K562 (cell line): ENCODE measurements at regions not wholly inside any gene's neighbourhood (a gene's known extent, or its start where the extent isn't known, plus 50 kb on each side); places are given as distances from the start of the nearest gene placed in this dataset.

ENCODE experiments used
- ILK ChIP-seq: fragments of 450-650 bp; IDR thresholded peaks from 2 replicates; pipeline ENCODE4 v1.6.1; 2016; ENCODE audit warnings: missing genetic modification characterization, low read depth, mild to moderate bottlenecking, missing compliant biosample characterization, moderate library complexity, borderline replicate concordance
- NELFE ChIP-seq: IDR thresholded peaks from 2 replicates; pipeline ENCODE4 v1.6.1; 2011; ENCODE audit warnings: mild to moderate bottlenecking; ENCODE audit not compliant: insufficient read depth, insufficient read length
- TF ChIP-seq, protein P1 (sequence below): fragments of 450-650 bp; IDR thresholded peaks from 2 replicates; pipeline ENCODE4 v1.6.1; 2016; ENCODE audit warnings: low read depth
- TF ChIP-seq, protein P2 (sequence below): sonication (generic); formaldehyde crosslinking; IDR thresholded peaks from 2 replicates; pipeline ENCODE4 v1.8.0; 2022; ENCODE audit warnings: mild to moderate bottlenecking, missing genetic modification reagents

DNA sequence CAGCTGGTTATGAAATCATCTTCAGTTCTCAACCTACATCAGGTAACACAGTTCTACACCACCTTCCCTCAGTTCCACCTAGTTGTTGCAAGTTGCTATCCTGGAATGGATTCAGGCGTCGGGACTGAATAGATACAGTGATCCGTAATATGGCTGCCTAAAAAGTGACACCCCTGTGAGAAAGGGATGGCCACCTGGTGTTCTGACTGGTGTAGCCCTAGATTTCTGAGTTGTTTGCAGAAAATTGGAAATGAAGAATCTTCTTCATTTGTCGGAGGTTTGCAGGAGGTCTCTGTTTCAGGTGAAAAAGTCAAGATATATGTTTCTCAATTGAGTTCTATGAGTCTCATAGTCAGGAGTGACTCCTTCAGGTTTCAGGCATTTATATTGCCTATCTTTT lies 225.8 kb upstream of the ELAC2 start (continued):
- TF ChIP-seq, protein P1, sequence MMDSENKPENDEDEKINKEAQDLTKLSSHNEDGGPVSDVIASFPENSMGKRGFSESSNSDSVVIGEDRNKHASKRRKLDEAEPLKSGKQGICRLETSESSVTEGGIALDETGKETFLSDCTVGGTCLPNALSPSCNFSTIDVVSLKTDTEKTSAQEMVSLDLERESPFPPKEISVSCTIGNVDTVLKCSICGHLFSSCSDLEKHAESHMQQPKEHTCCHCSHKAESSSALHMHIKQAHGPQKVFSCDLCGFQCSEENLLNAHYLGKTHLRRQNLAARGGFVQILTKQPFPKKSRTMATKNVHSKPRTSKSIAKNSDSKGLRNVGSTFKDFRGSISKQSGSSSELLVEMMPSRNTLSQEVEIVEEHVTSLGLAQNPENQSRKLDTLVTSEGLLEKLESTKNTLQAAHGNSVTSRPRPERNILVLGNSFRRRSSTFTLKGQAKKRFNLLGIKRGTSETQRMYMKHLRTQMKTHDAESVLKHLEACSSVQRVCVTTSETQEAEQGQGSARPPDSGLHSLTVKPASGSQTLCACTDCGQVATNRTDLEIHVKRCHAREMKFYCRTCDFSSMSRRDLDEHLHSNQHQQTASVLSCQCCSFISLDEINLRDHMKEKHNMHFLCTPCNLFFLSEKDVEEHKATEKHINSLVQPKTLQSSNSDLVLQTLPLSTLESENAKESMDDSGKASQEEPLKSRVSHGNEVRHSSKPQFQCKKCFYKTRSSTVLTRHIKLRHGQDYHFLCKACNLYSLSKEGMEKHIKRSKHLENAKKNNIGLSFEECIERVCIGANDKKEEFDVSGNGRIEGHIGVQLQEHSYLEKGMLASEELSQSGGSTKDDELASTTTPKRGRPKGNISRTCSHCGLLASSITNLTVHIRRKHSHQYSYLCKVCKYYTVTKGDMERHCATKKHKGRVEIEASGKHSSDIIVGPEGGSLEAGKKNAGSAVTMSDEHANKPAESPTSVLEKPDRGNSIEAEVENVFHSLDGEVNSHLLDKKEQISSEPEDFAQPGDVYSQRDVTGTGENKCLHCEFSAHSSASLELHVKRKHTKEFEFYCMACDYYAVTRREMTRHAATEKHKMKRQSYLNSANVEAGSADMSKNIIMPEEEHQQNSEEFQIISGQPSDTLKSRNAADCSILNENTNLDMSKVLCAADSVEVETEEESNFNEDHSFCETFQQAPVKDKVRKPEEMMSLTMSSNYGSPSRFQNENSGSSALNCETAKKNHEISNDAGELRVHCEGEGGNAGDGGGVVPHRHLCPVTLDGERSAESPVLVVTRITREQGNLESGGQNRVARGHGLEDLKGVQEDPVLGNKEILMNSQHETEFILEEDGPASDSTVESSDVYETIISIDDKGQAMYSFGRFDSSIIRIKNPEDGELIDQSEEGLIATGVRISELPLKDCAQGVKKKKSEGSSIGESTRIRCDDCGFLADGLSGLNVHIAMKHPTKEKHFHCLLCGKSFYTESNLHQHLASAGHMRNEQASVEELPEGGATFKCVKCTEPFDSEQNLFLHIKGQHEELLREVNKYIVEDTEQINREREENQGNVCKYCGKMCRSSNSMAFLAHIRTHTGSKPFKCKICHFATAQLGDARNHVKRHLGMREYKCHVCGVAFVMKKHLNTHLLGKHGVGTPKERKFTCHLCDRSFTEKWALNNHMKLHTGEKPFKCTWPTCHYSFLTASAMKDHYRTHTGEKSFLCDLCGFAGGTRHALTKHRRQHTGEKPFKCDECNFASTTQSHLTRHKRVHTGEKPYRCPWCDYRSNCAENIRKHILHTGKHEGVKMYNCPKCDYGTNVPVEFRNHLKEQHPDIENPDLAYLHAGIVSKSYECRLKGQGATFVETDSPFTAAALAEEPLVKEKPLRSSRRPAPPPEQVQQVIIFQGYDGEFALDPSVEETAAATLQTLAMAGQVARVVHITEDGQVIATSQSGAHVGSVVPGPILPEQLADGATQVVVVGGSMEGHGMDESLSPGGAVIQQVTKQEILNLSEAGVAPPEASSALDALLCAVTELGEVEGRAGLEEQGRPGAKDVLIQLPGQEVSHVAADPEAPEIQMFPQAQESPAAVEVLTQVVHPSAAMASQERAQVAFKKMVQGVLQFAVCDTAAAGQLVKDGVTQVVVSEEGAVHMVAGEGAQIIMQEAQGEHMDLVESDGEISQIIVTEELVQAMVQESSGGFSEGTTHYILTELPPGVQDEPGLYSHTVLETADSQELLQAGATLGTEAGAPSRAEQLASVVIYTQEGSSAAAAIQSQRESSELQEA, result no peak
- TF ChIP-seq NELFE (no peak), ILK (tag) (no peak)
- TF ChIP-seq, protein P2, sequence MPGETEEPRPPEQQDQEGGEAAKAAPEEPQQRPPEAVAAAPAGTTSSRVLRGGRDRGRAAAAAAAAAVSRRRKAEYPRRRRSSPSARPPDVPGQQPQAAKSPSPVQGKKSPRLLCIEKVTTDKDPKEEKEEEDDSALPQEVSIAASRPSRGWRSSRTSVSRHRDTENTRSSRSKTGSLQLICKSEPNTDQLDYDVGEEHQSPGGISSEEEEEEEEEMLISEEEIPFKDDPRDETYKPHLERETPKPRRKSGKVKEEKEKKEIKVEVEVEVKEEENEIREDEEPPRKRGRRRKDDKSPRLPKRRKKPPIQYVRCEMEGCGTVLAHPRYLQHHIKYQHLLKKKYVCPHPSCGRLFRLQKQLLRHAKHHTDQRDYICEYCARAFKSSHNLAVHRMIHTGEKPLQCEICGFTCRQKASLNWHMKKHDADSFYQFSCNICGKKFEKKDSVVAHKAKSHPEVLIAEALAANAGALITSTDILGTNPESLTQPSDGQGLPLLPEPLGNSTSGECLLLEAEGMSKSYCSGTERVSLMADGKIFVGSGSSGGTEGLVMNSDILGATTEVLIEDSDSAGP (CRISPR knock-in tag), result no peak
